Keratinocyte (primary cell): ENCODE measurements at regions not wholly inside any gene's neighbourhood (a gene's known extent, or its start where the extent isn't known, plus 50 kb on each side); places are given as distances from the start of the nearest gene placed in this dataset.

ENCODE experiments used
- DNase-seq: peaks from one replicate; pipeline ENCODE4 v3.0.0-alpha.2; 2011; ENCODE audit warnings: low read depth, missing footprints, low spot score
- FAIRE-seq: peaks from 2 replicates; lab custom pipeline; 2011; peaks lifted over from hg19 to GRCh38; lab: Jason Lieb, UNC
- H2AFZ ChIP-seq: 2 replicates; pipeline ENCODE4 v1.6.0; 2012; ENCODE audit warnings: low read length, control low read depth, inconsistent platforms; ENCODE audit not compliant: control insufficient read depth
- H3K27ac ChIP-seq: 2 replicates; pipeline ENCODE4 v1.5.1; 2011; ENCODE audit warnings: low read length; ENCODE audit not compliant: control insufficient read depth, insufficient read depth
- H3K27me3 ChIP-seq: 3 replicates; pipeline ENCODE4 v1.6.0; 2011; ENCODE audit warnings: low read length; ENCODE audit not compliant: control insufficient read depth, insufficient read depth; ENCODE audit errors: extremely low read depth
- H3K36me3 ChIP-seq, 2 experiments: 2 replicates in 1 of 2; 3 replicates in 1 of 2; pipeline ENCODE4 v1.5.1; 2011; ENCODE audit warnings: low read length in 2 of 2, mild to moderate bottlenecking in 1 of 2; ENCODE audit not compliant: control insufficient read depth in 2 of 2, insufficient read depth in 2 of 2; ENCODE audit errors: extremely low read depth in 1 of 2
- H3K4me1 ChIP-seq: 3 replicates; pipeline ENCODE4 v1.5.1; 2011; ENCODE audit warnings: low read length; ENCODE audit not compliant: control insufficient read depth, insufficient read depth; ENCODE audit errors: extremely low read depth
- H3K4me2 ChIP-seq: 3 replicates; pipeline ENCODE4 v1.6.0; 2011; ENCODE audit warnings: low read depth, low read length; ENCODE audit not compliant: control insufficient read depth, insufficient read depth; ENCODE audit errors: extremely low read depth
- H3K4me3 ChIP-seq, 3 experiments: fragments of 200-600 bp in 1 of 3; sonication (generic) in 1 of 3; 2 replicates in 2 of 3; 3 replicates in 1 of 3; pipeline ENCODE4 v1.5.1; 2011 to 2016; ENCODE audit warnings: low read length in 3 of 3, mild to moderate bottlenecking in 3 of 3, control low read depth in 2 of 3, inconsistent platforms in 1 of 3, low read depth in 1 of 3, mixed read lengths in 1 of 3, mixed run types in 1 of 3, moderate library complexity in 1 of 3; ENCODE audit not compliant: control insufficient read depth in 2 of 3, insufficient read depth in 2 of 3; ENCODE audit errors: extremely low read depth in 1 of 3
- H3K79me2 ChIP-seq: 2 replicates; pipeline ENCODE4 v1.6.0; 2012; ENCODE audit warnings: low read length; ENCODE audit not compliant: control insufficient read depth, insufficient read depth
- H3K9ac ChIP-seq: 3 replicates; pipeline ENCODE4 v1.6.0; 2011; ENCODE audit warnings: low read length; ENCODE audit not compliant: control insufficient read depth, insufficient read depth; ENCODE audit errors: extremely low read depth
- H3K9me1 ChIP-seq: 3 replicates; pipeline ENCODE4 v1.6.0; 2011; ENCODE audit warnings: low read length; ENCODE audit not compliant: control insufficient read depth, insufficient read depth; ENCODE audit errors: extremely low read depth
- H3K9me3 ChIP-seq: 2 replicates; pipeline ENCODE4 v1.5.1; 2012; ENCODE audit warnings: low read depth, low read length; ENCODE audit not compliant: control insufficient read depth
- H4K20me1 ChIP-seq: 3 replicates; pipeline ENCODE4 v1.6.0; 2011; ENCODE audit warnings: low read length; ENCODE audit not compliant: control insufficient read depth, insufficient read depth; ENCODE audit errors: extremely low read depth
- CTCF ChIP-seq, 3 experiments: IDR thresholded peaks in 1 of 3; conservative IDR thresholded peaks in 1 of 3; optimal IDR thresholded peaks in 1 of 3; 2 replicates in 2 of 3; 3 replicates in 1 of 3; pipeline versions ENCODE3 to v1.5.1; 2011; ENCODE audit warnings: low read length in 3 of 3, mild to moderate bottlenecking in 3 of 3, moderate library complexity in 2 of 3, control low read depth in 1 of 3, inconsistent platforms in 1 of 3; ENCODE audit not compliant: insufficient read depth in 2 of 3; ENCODE audit errors: extremely low read depth in 1 of 3
- EZH2 ChIP-seq: IDR thresholded peaks from one replicate; pipeline ENCODE4 v1.6.1; 2012; ENCODE audit warnings: inconsistent platforms, mild to moderate bottlenecking, low read length, moderate library complexity
- dilution Hi-C: fragments of 300-500 bp; cut with MboI; formaldehyde crosslinking; loops from one replicate; pipeline ENCODE4 v1.7.0; 2020; ENCODE audit warnings: low sequenced_read_pairs; ENCODE audit not compliant: extremely low pct_ligation_motif_present

- Histone ChIP-seq H3K4me2 (no peak overlapping the region), H4K20me1 (no peaks in the 10 kb centered on the region), H3K27me3 (no peaks in the 10 kb centered on the region), H2AFZ (no peak overlapping the region), H3K36me3 (no peaks in the 10 kb centered on the region), H3K27ac (no peak overlapping the region), H3K79me2 (no peaks in the 10 kb centered on the region), H3K9me3 (no peaks in the 10 kb centered on the region), H3K4me1 (no peaks in the 10 kb centered on the region), H3K4me3 (no peak overlapping the region), H3K9ac (no peak overlapping the region), H3K9me1 (no peaks in the 10 kb centered on the region)
- FAIRE-seq (no peak), DNase-seq (no peak)
- dilution Hi-C loops = no loop called here
- no peak for TF ChIP-seq EZH2
- no peak for TF ChIP-seq CTCF (optimal IDR thresholded peaks at IDR 0.05 in 1 of 3, IDR thresholded peaks at IDR 0.05 in 1 of 3, conservative IDR thresholded peaks at IDR 0.05 in 1 of 3; ENCODE audit: extremely low read depth in 1 of 3, insufficient read depth in 2 of 3, low read length in 3 of 3)
Observed at GRCh38 chr9:3768712-3769457, 243.1 kb upstream of the RFX3 start.

GRCh38 chr9:3768286-3768685, 242.5 kb upstream of the RFX3 start:
- dilution Hi-C loops = no loop called here
- DNase-seq (no peak), FAIRE-seq (no peak)
- Histone ChIP-seq H2AFZ (no peak overlapping the region), H4K20me1 (no peaks in the 10 kb centered on the region), H3K9me1 (no peaks in the 10 kb centered on the region), H3K9ac (no peak overlapping the region), H3K79me2 (no peaks in the 10 kb centered on the region), H3K27me3 (no peaks in the 10 kb centered on the region), H3K4me3 (no peak overlapping the region), H3K36me3 (no peaks in the 10 kb centered on the region), H3K9me3 (no peaks in the 10 kb centered on the region), H3K4me1 (no peaks in the 10 kb centered on the region), H3K27ac (no peak overlapping the region), H3K4me2 (no peak overlapping the region)
- no peak for TF ChIP-seq CTCF (optimal IDR thresholded peaks at IDR 0.05 in 1 of 3, IDR thresholded peaks at IDR 0.05 in 1 of 3, conservative IDR thresholded peaks at IDR 0.05 in 1 of 3; ENCODE audit: extremely low read depth in 1 of 3, insufficient read depth in 2 of 3, low read length in 3 of 3)
- no peak for TF ChIP-seq EZH2
